AG08395 (cell line): ENCODE measurements at regions not wholly inside any gene's neighbourhood (a gene's known extent, or its start where the extent isn't known, plus 50 kb on each side); places are given as distances from the start of the nearest gene placed in this dataset.

Source experiments
- DNase-seq: peaks from one replicate; pipeline ENCODE4 v3.0.0; 2012; ENCODE audit warnings: mixed read lengths, low spot score

DNA sequence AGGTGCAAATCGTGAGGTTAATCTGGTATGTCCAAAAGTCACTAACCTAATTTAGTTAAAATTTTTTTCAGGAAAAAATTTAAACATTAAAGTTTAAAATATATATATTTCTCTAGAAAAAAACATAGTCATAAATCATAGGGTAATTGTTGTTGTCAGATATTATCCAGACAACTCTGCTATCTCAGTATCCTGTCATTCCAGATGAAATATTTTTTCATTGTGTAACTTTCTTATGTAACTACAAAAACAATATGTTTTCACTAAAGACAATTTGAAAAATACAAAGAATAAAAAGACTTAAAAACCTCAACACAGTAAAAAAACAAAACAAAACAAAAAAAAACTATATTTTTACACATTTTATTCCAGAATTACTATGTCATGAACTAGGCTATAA lies 57.6 kb downstream of the TENT5A start:
- DNase-seq, result no peak

DNA sequence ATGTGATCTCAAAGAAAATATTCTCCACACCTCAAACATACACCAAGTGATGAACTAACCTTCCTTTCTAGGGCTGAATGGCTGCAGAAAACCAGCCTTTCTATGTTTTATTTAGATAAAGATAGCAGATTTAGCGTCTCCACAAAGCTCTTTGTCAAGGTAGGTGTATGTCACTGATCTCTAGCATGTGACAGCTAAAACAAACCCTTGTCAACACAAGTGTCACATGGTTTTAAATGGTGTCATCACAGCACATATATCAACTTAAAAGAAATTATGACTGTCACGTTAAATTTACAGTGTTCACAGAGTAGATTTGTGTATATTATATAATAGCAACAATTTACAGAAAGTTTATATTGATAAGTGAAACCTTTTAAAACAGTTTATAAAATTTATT lies 58.3 kb downstream of the TENT5A start:
- DNase-seq, result no peak

DNA sequence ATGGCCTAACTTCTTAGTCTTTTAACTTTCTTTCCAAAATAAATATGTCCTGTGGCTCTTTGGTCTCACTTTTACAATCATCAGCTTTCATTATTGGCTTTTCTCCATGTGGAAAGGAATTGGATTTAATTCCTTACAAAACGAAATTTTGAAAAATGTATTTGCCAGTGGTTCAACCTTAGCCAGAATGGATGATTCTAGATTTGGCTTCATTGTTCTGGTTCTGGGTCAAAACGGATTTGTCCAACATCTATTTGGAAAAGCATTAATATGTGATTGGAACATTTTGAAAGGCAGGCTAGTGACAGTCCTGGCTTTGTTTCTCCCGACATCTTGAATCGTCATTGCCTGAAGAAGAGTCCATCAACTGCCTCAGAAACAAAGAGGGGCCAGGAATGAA lies 59.2 kb downstream of the TENT5A start:
- DNase-seq, result no peak

DNA sequence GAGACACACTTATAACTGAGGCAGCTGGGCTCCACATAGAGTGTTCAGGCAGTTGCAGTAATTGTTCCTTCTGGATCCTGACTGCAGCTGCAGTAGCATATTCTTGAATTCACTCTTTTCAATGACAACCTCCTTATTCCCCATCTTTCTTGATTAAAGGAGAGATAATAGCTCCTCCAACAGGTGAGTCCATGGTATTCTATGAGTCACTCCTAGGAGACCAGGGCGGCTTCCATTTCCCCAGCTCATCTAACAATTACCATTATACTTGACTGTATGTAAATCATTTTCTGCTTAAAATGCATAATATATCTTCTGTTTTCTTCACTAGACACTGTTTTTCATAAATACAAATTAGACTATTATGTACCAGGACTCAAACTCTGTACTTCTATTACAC lies 62.4 kb downstream of the TENT5A start:
- DNase-seq, result no peak

DNA sequence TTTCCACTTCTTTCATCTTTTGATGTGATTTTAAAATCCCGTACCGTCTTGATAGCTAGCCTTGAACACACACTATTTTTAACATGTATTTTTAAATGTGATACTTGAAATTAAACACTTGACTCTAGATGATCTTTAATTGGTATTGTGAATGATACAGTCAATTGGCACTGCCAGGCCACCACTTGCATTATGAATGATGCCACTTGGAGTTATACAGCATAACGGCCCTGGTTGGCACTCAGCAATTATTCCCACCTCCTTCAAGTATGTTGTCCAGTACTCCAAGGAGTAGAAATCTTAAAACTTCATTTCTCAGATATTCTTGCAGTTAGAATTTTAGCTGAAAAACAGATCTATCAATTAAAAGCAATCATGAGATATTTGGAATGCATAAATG lies 62.9 kb downstream of the TENT5A start:
- DNase-seq, result no peak

DNA sequence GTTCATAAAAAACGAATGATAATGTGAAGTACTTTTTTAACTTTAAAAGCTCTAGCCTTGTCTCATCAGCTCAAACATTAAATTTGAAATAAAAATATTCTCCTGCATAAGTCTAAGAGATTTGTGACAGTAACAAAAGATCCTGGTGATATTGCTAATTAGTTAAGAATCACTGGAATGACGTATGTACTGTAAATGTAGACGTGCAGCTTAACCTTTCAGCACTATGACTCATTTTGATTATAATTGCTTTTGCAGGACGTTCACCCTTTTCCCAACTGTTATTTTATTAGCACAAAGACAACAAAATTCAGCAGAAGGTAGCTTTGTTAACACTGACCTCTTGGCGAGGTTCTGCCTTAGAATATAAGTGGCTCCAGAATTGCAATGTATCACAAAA lies 68.6 kb downstream of the TENT5A start:
- no peak for DNase-seq

DNA sequence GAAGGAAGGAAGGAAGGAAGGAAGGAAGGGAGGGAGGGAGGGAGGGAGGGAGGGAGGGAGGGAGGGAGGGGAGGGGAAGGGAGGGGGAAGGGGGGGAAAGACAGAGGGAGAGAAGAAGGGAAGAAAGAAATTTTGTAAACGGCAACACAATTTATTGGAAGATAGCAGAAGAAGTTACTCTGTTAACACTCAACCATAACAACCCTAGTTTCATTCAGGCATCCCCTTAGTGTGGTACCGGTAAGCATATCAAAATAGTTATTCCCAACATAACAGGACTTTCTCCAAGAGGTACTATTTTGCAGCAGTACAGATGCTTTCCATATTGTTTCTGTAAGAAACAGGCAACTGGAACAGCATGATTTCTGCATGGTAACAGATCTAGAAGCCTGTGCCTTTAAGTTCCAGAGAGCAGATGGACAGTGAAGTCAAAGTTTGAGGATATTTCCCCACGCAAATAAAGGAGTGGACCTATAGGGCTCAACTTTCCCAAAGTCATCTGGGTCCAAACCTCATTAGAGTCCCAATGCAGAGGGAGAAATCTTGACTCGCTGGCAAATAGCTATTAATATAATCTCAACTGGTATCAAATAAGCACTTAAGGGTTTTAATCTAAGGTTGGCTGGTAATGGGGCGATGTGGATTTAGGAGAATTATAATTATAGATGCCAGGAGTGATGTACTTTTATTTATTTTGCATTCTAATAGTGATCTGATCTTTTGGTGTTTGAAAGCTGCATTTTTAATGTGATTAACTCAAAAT lies 69.4 kb downstream of the TENT5A start:
- no peak for DNase-seq

DNA sequence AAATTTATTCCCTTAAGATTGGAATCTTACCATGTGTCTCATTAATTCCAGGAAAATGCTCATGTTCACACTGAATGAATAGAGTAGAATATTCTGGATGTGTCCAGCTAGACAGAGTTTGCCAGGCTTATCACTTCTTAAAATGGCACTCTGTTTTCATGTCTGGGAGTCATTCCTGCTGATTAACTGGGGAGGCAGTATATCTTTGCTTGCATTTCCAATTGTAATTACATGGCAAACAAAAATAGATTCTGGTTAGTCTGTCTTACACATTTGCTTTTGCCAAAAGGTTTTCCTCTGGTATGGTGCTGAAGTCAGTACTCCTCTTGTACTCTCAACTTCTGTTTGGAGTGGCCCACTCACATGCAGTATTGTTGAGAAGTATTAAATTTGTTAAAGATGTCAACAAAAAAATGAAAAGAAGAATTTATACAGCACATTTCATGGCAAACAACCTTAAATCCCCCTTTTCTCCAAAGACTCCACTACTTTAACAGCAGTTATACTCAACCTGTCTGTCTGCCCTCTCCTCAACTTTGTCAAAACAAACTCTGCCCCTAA lies 70.2 kb downstream of the TENT5A start:
- DNase-seq, result no peak

DNA sequence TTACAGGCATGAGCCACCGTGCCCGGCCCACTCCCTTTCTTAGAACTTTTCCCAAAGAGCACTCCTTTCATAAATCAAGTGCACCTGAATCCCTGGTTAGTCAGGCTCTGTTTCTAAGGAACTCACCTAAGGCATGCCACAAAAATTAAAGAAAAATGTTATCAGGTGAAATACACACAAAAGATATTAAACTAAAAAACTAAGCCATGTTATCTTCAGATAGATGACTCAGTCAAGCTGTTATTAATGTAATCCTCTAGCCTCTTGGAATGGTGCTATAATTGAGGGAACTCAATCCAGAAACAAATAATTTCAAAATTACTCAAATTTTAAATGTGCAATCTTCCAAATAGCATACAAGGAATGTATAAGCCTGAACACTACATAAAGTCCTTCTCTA lies 83.0 kb downstream of the TENT5A start:
- no peak for DNase-seq

DNA sequence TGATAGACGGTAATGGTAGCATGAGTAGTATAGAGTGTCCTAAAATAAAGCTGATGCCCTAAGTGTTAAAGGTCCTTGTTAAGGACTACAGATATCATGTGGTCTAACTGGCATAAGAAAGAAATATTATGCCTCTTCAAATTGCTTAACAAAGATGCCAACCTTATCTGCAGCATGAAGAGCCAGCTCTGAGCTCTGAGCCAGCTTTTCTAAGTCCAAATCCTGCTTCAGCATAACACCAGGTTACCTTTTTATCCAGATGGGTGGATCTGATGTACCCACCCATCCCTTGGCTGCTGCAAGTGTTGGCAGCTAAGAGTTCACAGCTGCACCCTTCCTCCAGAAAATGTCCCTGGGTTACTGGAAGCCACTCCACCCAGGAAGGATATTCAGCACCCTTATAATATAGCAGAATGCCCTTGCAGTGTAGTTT lies 83.8 kb downstream of the TENT5A start:
- no peak for DNase-seq

DNA sequence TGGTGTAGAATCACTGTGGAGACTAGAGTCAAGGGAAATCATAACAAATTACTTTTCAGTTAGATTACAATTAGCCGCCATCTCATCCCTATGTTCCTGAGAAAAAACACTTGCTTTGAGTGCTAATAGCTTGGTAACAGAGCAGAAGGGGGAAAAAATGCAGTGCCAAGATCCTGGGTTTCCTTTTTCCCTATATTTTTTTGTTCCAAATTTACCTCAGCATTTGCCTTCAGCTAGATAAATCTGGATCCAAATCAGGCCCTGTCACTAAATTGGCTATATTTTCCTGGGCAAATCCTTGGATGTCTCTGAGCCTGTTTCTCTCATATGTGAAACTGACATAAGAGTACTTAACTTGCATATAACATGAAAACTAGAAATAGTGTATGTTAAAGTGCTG lies 86.0 kb downstream of the TENT5A start:
- DNase-seq, result no peak

DNA sequence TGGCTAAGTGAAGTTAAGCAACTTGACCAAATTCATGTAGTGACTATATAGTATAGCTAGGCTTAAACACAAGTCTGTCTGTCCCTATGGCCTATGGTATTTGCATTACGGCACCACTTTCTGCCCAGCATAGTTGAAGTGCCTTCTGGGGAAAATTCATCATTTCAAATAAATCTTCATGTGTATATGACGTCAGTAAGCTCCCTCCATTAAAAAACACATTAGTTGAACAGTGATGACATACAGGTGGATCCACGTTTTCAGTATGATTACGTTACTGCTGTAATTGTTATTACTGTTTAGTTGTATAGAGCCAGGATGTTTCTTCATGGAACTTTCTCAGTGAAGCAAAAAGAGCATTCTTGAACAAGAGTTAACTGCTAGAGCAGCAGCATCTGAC lies 96.2 kb downstream of the TENT5A start:
- no peak for DNase-seq

DNA sequence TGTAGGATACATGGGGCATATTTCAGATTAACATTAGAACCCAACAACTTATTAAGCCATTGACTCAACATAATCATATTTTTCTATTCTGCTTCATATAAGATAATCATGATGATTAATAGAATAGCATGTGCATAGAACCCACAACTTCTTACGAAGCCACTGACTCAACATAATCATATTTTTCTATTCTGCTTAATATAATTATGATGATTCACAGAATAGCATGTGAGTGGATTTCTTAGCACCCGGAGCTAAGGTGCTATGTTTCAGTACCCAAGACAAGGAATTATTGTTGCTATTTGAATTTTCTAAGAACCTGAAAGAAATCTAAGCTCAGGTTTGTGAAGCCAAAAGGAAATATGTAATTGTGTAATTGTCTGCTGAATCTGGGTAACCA lies 96.8 kb downstream of the TENT5A start:
- no peak for DNase-seq

DNA sequence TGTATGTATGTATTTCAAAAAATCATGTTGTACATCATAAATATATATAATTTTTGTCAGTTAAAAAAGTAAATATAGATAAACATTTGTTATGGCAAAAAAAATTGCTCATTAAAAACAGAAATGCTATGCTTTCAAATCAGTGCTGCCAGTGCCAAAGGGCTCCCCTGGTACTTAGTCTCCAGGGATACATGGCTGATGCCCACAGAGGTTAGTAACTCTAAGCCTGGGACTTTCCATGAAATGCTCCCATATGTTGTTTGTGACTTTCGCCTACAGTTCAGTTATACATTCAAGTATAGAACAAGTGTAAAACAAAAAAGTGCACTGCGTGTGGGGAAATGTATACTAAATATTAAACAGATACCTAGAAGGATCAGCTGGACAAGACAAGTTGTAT lies 104.0 kb downstream of the TENT5A start:
- DNase-seq, result no peak

DNA sequence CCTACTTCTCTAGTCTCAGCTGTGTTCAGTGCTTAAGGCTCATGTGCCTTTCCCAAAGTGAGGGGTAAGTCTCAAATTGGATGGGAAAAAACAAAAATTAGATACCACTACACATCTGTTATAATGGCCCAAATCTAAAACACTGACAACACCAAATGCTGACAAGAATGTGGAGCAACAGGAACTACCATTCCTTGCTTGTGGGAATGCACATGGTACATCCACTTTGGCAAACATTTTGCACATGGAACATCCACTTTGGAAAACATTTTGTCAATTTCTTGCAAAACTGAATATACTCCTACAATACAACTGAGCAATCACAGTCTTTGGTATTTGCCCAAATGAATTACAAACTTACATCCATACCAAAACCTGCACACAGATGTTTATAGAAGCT lies 109.3 kb downstream of the TENT5A start:
- DNase-seq, result no peak

DNA sequence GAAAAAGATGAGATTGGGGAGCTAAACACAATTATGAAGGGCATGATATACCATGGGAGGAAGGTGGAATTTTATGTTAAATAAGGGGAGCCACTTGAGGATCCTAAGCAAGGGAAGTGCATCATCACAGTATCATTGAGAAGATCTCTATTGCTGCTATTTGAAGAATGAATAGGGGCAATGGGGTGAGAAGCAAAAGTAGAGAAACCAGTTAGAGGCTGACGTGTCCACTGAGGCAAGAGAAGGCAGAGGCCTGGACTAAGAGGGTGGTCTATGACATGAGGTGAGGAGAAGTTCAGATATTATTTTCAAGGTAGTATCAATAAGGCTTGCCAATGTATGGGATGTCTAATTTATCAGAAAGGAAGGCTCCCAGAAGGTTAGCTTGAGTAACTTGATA lies 111.6 kb downstream of the TENT5A start:
- DNase-seq, result no peak

DNA sequence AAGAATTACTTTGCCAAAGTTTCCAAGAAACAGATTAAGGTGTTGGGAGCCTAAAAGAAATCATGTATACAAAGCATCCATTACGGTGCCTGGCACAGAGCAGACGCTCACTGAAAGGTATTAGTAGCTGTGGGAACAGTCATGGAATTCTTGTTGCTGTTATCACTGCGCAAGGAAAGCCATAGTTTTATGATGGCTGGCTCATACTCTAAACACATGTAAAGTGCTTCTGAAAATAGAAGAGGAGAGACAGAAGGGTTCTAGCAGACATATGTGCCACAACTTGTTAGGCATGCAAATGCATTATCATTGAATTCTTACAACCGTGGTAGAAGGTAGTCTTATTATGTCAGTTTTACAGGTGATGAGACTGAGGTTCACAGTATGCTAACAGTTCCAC lies 112.4 kb downstream of the TENT5A start:
- DNase-seq, result no peak

DNA sequence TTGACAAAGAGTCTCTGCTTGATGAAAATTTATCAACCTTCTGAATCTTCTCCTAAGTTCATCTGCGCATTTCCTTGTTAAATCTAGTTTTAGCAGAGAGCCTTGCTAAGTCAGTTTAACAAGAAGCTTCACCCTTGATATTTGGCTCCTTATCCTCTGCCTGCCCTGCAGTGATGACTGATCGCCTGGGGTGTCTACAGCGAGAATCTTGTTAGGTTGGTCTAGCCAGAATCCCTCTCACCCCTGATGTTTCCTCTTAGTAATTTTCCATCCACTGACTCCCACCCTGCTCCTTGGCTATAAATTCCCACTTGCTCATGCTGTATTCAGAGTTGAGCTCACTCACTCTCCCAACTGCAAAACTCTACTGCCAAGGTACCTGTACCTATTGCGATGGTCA lies 114.1 kb downstream of the TENT5A start:
- no peak for DNase-seq

DNA sequence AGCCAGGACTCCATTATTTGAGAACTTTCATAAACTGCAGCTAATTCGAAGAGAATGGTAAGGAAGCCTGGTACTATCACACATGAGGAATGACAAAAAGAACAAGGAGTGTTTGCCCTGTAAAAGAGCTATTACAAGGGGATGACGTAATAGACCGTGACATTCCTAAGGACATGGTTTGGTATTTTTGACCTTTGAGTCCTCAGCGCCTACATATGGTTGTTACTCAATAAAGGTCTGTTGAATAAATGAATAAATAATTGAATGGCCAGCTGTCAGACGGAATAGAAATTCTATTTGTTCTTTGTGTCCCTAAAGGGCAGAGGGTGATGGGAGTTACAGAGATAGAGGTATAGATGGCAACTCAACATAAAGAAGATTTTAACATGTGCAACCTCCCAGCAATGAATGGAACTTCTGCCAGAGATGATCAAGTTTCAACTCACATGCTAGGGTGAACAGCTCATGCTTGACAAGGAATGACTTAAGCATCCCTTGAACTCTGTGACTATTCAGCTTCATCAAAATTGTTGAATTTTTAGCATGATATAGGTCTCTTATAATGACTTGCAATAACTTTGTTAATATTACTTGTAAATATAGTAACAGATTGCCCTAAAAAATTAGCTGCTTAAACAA lies 115.4 kb downstream of the TENT5A start:
- no peak for DNase-seq

DNA sequence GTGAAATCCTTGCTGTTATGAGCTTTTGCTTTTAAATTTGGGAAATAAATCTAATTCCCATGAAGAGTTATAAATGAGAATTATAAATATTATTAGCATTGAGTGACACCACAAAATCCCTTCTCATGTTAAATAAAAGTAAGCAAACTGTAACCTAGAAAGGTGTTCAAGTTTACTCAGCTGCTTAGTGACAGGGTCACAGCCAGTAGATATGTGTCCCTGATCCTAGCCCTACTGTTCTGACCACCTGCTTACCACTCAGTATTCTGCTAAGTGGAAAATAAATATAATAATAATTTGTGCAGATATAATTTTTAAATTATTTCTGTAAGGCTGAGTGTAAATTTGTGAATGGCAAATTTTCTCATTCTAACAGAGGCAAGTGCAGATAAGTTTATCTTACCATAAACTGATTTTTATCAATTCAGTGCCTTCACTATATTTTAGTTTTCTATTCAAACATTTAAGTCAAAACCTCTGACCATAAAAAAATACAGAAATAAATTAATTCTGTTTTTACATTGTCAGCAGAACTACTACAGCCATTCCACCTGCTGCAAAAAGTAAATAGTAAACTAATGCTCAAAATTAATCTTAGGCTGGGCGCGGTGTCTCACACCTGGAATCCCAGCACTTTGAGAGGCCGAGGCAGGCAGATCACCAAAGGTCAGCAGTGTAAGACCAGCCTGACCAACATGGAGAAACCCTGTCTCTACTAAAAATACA lies 118.2 kb downstream of the TENT5A start:
- no peak for DNase-seq

DNA sequence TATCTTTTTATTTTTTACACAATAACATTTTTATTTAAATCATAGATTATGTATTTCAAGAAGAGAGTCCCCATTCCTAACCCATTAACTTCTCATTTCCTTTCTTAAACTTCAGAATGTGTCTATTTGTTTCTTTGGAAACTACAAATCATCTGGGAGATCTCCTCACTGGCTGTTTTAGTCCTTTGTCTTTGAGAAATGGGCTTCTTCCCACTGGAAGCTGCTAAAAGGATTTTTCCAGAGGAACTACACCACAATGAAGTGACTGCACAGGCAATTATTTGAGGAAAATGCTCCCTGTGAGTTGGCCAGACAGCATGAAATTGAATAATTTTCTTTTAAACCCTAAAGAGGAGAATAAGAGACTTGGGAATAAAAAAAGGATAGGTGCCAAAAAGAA lies 119.1 kb downstream of the TENT5A start:
- no peak for DNase-seq

DNA sequence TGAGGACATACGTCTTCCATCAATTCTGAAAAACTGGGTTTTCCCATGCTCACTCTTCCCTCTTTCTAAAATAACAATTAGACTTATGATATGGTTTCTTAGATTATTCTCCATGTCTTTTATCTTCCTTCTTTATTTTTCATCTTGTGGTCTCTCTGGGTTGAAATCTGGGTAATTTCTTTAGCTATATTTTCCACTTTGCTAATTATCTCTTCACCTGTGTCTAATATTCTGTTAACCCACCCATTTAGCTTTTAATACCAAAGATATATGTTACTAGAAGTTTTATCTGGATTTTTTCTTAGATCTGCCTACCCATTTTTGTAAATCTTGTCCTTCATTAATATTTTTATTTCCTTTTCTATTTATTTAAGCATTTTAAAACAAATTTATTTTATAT lies 121.8 kb downstream of the TENT5A start:
- DNase-seq, result no peak

DNA sequence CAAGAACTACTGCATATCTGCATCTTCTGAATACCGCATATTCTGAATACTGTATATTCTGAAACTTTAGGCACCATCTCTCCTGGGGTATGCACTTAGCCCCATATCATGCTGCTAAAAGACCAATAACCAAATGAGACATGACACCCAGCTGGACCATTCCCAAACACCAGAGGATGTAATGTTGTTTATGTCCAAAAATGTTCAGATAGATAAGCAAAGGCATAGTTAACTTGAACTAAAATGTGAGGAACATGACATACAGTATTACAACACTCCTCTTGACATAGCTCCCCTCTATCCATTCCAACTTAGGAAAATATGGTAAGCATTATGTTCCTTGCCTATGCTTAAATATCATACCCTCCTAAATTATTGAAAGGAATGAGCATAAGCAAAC lies 127.3 kb downstream of the TENT5A start:
- no peak for DNase-seq
